RWPE1 (cell line): ENCODE measurements at regions not wholly inside any gene's neighbourhood (a gene's known extent, or its start where the extent isn't known, plus 50 kb on each side); places are given as distances from the start of the nearest gene placed in this dataset.
A peak's percentile ranks its signal among the peaks of the same experiment; 100 is the strongest.

Source experiments
- CTCF ChIA-PET: fragments of 350-600 bp; sonication (Branson Sonifier 250); formaldehyde crosslinking; extraction: SDS; loops from one replicate; lab custom pipeline; 2021; lab: Yijun Ruan, JAX
- POLR2A ChIA-PET: fragments of 400-600 bp; formaldehyde crosslinking; extraction: SDS; loops from one replicate; lab custom pipeline; 2020; ENCODE audit warnings: antibody characterized with exemption; ENCODE audit not compliant: low non-redundant PET; lab: Yijun Ruan, JAX
- DNase-seq: peaks from one replicate; pipeline ENCODE4 v3.0.0; 2012; ENCODE audit warnings: low spot score
- H3K27ac ChIP-seq: fragments of 450-650 bp; 2 replicates; pipeline ENCODE4 v1.5.1; 2017
- TF ChIP-seq, protein P1 (sequence below): fragments of 450-650 bp; conservative IDR thresholded peaks from 2 replicates; pipeline ENCODE4 v1.5.1; 2017; ENCODE audit warnings: low read depth, mild to moderate bottlenecking

DNA sequence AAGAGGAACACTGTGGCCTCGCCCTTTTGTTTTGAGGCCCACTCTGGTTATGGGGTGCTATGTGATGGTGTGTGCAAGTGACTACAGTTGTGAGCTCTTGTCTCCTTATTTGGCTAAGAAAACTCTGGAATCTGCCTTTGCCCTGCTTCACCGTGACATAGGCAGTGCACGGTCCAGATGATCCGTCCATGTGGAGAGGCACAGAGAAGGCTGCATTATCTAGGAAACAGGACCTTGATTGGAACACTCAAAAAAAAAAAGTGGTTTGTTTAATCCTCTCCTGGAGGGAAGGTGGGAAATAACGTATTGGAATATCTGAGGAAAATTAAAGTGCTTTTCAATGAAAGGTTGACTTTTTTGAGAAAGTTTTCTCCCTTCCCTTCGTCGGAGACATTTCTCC is 233.3 kb downstream of the CHD9NB start:
- ChIA-PET CTCF (interaction anchor here (0.7 kb wide), 1 partner anchor 539 kb away, joined by 4 read pairs; no protein-coding TSS in a partner anchor), POLR2A (no interaction called here)
- TF ChIP-seq, protein P1, sequence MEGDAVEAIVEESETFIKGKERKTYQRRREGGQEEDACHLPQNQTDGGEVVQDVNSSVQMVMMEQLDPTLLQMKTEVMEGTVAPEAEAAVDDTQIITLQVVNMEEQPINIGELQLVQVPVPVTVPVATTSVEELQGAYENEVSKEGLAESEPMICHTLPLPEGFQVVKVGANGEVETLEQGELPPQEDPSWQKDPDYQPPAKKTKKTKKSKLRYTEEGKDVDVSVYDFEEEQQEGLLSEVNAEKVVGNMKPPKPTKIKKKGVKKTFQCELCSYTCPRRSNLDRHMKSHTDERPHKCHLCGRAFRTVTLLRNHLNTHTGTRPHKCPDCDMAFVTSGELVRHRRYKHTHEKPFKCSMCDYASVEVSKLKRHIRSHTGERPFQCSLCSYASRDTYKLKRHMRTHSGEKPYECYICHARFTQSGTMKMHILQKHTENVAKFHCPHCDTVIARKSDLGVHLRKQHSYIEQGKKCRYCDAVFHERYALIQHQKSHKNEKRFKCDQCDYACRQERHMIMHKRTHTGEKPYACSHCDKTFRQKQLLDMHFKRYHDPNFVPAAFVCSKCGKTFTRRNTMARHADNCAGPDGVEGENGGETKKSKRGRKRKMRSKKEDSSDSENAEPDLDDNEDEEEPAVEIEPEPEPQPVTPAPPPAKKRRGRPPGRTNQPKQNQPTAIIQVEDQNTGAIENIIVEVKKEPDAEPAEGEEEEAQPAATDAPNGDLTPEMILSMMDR, result no peak
- H3K27ac ChIP-seq, result no peak overlapping the region
- DNase-seq, result no peak

DNA sequence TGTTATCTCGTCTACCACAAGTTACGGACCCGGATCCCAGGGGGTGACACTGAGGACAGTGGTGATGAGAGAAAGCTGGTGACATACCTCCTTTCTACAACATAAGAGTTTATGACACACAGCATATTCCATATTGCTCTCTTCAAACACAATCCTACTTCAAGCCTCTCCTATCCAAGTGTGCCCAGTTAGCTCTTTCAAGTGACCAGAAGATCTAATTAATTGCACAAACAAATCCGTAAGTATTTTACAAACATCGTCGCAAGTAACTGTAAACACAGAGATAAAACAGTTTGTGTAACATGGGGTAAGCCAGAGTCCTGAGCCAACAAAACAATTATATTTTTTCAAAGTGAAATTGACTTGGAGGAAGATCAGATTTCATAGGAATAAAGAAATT is 235.0 kb downstream of the CHD9NB start:
- TF ChIP-seq, protein P1, result no peak
- POLR2A ChIA-PET, result no interaction called here
- no peak for DNase-seq
- CTCF ChIA-PET, result interaction anchor here (0.7 kb wide), 2 partner anchors 502 to 668 kb away, joined by 3 read pairs; no protein-coding TSS in a partner anchor
- H3K27ac ChIP-seq, result no peak overlapping the region

DNA sequence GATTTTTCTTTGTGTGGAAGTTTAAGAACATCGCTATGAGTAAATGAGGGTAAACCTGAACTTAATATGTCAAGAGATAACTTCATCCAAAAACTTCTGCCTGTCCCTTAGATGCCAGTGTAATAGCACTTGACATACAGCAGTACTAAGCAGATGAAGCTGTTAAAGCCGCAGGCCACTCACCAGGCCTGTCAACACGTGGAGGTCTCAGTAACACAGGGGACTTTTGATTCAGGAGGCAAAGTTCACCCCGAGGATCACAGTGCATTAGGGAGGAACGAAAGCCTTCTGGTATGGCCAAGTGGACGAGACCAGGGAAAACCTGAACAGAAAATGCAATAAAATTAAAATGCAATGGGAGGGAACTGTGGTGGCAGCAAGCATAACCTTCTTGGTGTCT is 235.7 kb downstream of the CHD9NB start:
- TF ChIP-seq, protein P1, result no peak
- ChIA-PET CTCF (no interaction called here), POLR2A (no interaction called here)
- no peak for DNase-seq
- H3K27ac ChIP-seq, result no peak overlapping the region

- TF ChIP-seq, protein P1, result no peak
- H3K27ac ChIP-seq, result no peak overlapping the region
- DNase-seq, result peak; percentile 68
- POLR2A ChIA-PET, result no interaction called here
- CTCF ChIA-PET, result interaction anchor here (0.9 kb wide), 1 partner anchor 12 kb away, joined by 5 read pairs; no protein-coding TSS in a partner anchor
Measured at GRCh38 chr16:52812678-52813556, 239.8 kb downstream of the CHD9NB start.

- CTCF ChIA-PET, result no interaction called here
- no peak overlapping the region for H3K27ac ChIP-seq
- TF ChIP-seq, protein P1, result no peak
- POLR2A ChIA-PET, result no interaction called here
- DNase-seq, result no peak
Measured at GRCh38 chr16:52805559-52806168, 247.0 kb downstream of the CHD9NB start.

DNA sequence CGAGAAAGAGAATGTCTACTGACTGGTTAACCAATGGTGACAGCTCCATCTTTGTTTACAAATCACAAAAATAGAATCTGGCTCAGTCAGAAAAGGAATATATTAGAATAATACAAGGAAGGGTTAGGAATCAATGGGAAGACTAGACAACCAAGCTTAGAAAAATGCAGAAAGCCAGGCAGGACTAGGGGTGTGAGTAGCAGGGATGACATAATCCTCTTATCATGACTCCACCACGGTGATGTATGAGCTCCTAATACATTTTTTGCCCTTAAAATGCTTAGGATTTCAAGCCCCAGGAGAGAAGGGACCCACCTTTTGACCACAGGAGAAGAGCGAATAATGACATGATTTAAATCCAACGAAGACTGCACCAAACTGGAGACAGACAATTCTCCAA is 252.3 kb downstream of the CHD9NB start:
- CTCF ChIA-PET, result interaction anchor here (0.9 kb wide), 1 partner anchor 13 kb away, joined by 5 read pairs; no protein-coding TSS in a partner anchor

More for the DNA sequence above, 252.3 kb downstream of the CHD9NB start:
- no peak overlapping the region for H3K27ac ChIP-seq
- POLR2A ChIA-PET, result no interaction called here
- no peak for DNase-seq
- TF ChIP-seq, protein P1, result no peak
